AG09309 (cell line): ENCODE measurements at regions not wholly inside any gene's neighbourhood (a gene's known extent, or its start where the extent isn't known, plus 50 kb on each side); places are given as distances from the start of the nearest gene placed in this dataset.

ENCODE experiments used
- DNase-seq: peaks from one replicate; pipeline ENCODE4 v3.0.0-alpha.2; 2010; ENCODE audit warnings: low read depth
- H3K4me3 ChIP-seq: 2 replicates; pipeline ENCODE4 v1.5.1; 2011; ENCODE audit warnings: mild to moderate bottlenecking, low read depth, low read length, moderate library complexity; ENCODE audit not compliant: control insufficient read depth
- TF ChIP-seq, protein P1 (sequence below): IDR thresholded peaks from 2 replicates; pipeline ENCODE4 v1.5.1; 2011; ENCODE audit warnings: mild to moderate bottlenecking, low read depth, low read length, inconsistent platforms; ENCODE audit not compliant: insufficient read depth, control insufficient read depth; ENCODE audit errors: missing control alignments

DNA sequence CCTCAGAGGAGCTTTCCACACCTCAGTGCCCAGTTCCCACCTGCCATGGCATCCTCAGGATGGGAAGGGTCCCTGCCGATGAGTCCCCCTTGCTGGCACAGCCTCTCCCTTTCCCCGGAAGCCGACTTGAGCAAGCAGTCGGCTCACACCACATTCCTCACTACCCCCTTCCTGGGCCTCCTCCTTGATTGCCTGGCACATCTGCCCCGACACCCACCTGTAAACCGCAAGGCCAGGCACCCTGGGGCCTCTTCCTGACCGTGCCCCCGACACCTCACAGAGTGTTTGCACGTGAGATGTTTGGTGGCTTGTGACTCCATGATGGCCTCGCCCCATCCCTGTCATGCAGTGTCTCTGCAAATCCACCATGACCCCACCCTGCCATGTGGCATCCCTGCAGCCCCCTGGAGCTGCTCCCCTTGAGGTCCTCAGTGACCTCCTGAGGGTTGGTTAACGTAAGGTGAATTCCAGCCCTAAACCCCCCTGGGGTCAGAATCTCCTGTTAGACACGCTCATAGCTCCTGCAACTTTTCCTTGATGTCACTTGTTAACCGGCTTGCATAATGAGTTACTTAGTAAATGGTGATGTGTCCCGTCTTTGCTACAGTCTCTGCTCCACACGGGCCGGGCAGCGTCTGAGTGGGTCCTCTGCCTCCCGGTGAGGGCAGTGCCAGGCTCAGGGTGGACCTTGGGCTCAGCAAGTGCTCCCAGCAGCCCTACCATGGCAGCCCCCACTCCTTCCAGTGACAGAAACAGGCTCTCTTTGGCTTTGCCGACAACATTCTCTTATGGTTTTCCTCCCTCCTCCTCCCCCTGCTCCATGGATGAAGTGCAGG is 115.9 kb upstream of the FRMD1 start:
- TF ChIP-seq, protein P1, sequence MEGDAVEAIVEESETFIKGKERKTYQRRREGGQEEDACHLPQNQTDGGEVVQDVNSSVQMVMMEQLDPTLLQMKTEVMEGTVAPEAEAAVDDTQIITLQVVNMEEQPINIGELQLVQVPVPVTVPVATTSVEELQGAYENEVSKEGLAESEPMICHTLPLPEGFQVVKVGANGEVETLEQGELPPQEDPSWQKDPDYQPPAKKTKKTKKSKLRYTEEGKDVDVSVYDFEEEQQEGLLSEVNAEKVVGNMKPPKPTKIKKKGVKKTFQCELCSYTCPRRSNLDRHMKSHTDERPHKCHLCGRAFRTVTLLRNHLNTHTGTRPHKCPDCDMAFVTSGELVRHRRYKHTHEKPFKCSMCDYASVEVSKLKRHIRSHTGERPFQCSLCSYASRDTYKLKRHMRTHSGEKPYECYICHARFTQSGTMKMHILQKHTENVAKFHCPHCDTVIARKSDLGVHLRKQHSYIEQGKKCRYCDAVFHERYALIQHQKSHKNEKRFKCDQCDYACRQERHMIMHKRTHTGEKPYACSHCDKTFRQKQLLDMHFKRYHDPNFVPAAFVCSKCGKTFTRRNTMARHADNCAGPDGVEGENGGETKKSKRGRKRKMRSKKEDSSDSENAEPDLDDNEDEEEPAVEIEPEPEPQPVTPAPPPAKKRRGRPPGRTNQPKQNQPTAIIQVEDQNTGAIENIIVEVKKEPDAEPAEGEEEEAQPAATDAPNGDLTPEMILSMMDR = no peak

DNA sequence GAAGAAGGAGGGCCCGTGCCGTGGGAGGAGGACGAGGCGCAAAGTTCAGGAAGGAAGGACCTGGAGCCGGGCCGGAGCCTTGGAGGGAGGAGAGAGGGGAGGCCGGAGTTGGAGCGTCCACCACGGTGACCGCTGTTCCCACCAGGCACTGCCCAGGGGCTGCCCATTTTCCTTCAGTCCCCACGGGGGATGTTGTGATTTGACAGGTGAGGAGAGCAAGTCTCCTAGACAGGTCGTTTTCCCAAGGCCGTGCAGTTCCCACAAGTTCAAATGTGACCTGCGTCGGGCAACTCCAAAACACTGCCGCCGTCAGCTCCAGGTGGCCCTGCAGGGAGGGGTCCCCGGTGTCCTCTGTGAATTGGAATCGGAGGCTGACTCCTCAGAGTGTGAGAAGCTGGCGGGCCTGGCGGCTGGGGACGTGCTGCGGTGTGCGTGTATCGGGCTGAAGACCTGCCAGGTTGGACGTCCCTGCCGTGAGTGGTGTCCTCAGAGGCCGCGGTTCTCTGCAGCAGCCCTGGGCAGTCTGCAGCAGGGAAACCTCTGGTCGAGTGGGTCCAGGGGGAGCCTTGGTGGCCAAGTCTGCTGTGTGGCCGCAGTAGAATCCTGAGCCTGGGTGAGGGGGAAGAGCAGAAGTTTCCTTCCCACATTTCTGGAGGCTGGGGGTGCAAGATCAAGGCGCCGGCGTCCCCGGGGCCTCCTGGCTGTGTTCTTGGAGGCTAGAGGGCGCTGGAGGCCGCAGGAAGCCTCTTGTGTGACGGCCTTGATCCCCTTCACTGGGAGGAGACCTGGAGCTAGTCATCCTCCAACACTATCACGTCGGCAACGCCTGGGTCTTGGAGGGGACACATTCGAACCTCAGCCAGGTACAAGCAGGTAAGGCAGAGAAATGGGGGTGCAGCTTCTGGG is 115.1 kb upstream of the FRMD1 start:
- no peak for DNase-seq
- TF ChIP-seq, protein P1 = no peak
- no peak overlapping the region for H3K4me3 ChIP-seq

More for the DNA sequence above, 115.9 kb upstream of the FRMD1 start:
- DNase-seq = no peak
- no peak overlapping the region for H3K4me3 ChIP-seq

DNA sequence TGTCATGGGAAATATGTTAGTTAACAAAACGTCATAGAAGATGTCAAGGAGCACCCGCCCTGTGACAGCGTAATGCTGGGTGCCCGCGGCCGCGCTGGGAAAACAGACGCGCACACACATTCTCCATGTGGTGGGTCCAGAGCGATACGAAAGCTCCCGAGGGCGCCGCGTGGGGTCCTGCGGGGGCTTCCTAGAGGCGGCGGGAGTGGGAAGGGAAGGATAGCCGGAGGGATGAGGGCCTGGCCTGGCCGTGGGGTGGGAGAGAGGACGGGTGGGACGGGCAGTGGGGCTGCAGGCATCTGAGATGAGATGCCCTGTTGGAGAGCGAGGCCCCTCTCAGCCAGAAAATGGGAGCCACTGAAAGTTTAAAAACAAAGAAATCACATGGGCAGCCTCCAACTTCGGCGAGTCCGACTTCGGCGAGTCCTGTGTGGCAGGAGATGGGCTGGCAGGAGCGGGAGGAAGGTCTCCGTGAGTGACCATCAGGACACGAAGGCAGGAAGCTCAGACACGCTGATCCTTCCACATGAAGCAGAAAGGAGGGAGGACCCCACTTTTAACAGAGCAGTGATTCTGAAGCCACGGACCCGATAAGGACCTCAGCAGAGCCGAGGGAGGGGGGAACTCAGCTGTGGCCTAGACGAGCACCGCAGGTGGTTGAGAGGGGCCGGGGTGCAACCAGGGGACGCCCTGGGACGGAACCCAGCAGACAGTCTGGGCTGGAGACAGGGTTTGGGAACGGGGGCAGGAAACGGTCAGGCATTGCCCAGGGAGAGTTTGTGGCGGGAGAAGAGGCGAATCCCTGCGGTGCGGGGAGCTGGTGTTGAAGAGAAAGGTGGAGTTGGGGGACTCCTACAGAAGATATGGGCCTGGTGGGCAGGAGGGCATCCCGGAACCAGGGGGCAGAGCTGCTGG is 114.1 kb upstream of the FRMD1 start:
- TF ChIP-seq, protein P1 = no peak
- no peak overlapping the region for H3K4me3 ChIP-seq
- no peak for DNase-seq

DNA sequence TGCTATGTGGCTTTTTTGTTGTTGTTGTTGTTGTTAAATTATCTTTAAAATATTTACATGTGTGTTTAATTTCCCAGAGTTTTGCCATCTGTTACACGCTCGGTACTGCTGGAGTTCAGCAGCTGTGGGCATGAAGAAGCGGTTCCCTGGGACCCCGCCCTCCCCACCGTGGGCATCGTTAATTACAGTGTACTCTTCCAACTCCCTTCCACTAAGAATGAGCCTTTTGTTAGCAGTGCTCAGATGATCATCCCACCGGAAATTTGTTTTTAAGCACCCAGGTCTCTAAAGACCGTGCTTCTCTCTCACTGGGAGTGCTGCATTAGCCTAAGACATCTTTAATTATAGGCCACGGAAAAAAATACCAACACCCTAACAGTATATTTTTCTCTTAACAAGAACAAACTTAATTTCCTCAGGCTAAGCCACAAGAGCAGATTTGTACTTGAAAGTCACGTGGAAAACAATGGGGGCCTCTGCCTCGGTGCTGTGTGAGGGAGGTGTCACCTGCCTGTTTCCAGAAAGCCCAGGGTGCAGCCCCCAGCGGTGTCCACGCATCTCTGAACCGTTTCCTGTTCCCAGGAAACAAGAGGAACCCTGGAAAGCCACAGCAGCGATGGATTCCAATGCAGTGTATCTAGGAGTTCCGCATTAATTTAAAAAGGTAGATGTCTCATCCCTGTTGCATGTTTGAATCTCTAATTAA is 113.3 kb upstream of the FRMD1 start:
- H3K4me3 ChIP-seq = no peak overlapping the region
- no peak for DNase-seq
- TF ChIP-seq, protein P1 = no peak

DNA sequence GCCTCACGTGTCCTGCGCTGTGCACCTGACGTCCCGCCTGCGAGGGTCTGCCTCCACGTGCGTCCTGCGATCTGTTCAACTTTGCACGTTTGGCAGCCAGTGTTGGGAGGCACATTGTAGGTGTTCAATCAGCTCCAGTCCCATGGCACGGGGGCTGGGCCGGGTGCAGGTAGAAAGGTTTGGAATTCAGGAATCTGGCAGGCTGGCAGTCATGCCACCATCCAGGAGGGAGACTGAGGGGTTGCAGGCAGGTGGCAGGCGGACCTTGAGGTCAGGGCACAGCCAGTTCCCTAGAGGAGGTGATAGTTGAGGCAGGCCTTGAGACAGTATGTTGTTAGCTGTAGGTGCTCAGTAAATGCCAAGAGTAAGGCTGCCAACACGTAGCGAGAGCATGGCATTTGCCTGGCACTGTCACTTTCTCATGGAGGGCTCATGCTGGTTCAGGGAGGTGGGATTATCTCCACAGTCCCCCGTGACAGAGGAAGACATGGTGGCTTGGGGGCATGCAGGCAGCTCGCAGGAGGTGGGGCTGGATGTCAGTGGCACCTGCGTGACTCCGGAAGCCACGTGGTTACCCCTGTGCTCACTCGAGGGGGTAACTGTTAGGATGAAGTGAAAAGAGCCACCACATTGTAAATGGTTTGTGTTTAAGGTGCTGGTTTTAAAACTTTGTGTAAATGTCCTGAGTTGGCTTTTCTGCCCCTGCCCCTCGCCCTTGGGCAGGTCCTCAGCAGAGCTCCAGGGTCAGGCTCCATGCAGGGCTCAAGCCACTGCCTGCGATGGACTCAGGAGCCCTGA is 111.8 kb upstream of the FRMD1 start:
- no peak for DNase-seq
- H3K4me3 ChIP-seq = no peak overlapping the region
- TF ChIP-seq, protein P1 = no peak
